RWPE2 (cell line): ENCODE measurements at regions not wholly inside any gene's neighbourhood (a gene's known extent, or its start where the extent isn't known, plus 50 kb on each side); places are given as distances from the start of the nearest gene placed in this dataset.

Experiments used
- ATAC-seq: fragments of 200-7000 bp; cut with Tn5 transposase; 3 replicates; pipeline ENCODE4 v1.9.1; 2021; ENCODE audit warnings: low read depth
- DNase-seq: peaks from one replicate; pipeline ENCODE4 v3.0.0-alpha.2; 2020; ENCODE audit warnings: low spot score
- H3K27ac ChIP-seq: fragments of 450-650 bp; 2 replicates; pipeline ENCODE4 v1.5.1; 2017; ENCODE audit warnings: mild to moderate bottlenecking; ENCODE audit not compliant: poor library complexity, severe bottlenecking
- H3K27me3 ChIP-seq: fragments of 250-450 bp; sonication (Bioruptor Pico); 2 replicates; pipeline ENCODE4 v1.5.1; 2021; ENCODE audit warnings: mild to moderate bottlenecking, moderate library complexity; ENCODE audit not compliant: insufficient read depth, poor library complexity, severe bottlenecking
- H3K36me3 ChIP-seq: fragments of 250-450 bp; sonication (Bioruptor Pico); 2 replicates; pipeline ENCODE4 v1.5.1; 2020; ENCODE audit warnings: low read depth, mild to moderate bottlenecking, moderate library complexity
- H3K4me1 ChIP-seq: fragments of 250-450 bp; sonication (Bioruptor Pico); 2 replicates; pipeline ENCODE4 v1.5.1; 2021; ENCODE audit warnings: mild to moderate bottlenecking, moderate library complexity; ENCODE audit not compliant: insufficient read depth, poor library complexity, severe bottlenecking
- H3K4me3 ChIP-seq: fragments of 250-450 bp; sonication (Bioruptor Pico); 2 replicates; pipeline ENCODE4 v1.5.1; 2021; ENCODE audit warnings: mild to moderate bottlenecking, moderate library complexity; ENCODE audit not compliant: severe bottlenecking
- H3K9me3 ChIP-seq: fragments of 250-450 bp; sonication (Bioruptor Pico); 2 replicates; pipeline ENCODE4 v1.5.1; 2021; ENCODE audit warnings: mild to moderate bottlenecking, moderate library complexity; ENCODE audit not compliant: severe bottlenecking
- TF ChIP-seq, protein P1 (sequence below): fragments of 450-650 bp; IDR thresholded peaks from one replicate; pipeline ENCODE4 v1.5.1; 2017; ENCODE audit warnings: mild to moderate bottlenecking, moderate library complexity; ENCODE audit not compliant: poor library complexity, severe bottlenecking

DNA sequence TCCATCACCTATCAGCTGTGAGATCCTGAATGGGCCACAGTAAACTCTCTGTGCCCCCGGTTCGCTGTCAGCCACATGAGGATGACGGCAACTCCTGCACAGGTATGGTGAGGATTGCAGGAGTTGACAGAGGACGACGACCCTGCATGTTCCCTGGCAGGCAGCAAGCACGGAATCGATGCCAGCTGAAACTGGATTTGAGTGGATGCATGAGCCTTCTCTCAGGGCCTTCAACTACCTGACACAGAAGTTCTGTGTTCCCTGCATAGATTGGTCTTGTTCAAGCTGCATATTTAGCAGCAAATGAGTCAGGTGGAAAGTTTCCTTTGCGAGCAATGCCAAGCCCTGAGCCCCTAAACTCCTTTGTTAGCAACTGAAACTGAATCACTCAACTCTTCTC is 69.6 kb upstream of the PTCH1 start:
- Histone ChIP-seq H3K36me3 (no peaks in the 10 kb centered on the region), H3K27me3 (no peaks in the 10 kb centered on the region), H3K27ac (no peak overlapping the region), H3K4me3 (no peak overlapping the region), H3K9me3 (no peaks in the 10 kb centered on the region), H3K4me1 (no peaks in the 10 kb centered on the region)
- ATAC-seq (no peak), DNase-seq (no peak)
- TF ChIP-seq, protein P1, sequence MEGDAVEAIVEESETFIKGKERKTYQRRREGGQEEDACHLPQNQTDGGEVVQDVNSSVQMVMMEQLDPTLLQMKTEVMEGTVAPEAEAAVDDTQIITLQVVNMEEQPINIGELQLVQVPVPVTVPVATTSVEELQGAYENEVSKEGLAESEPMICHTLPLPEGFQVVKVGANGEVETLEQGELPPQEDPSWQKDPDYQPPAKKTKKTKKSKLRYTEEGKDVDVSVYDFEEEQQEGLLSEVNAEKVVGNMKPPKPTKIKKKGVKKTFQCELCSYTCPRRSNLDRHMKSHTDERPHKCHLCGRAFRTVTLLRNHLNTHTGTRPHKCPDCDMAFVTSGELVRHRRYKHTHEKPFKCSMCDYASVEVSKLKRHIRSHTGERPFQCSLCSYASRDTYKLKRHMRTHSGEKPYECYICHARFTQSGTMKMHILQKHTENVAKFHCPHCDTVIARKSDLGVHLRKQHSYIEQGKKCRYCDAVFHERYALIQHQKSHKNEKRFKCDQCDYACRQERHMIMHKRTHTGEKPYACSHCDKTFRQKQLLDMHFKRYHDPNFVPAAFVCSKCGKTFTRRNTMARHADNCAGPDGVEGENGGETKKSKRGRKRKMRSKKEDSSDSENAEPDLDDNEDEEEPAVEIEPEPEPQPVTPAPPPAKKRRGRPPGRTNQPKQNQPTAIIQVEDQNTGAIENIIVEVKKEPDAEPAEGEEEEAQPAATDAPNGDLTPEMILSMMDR = no peak

DNA sequence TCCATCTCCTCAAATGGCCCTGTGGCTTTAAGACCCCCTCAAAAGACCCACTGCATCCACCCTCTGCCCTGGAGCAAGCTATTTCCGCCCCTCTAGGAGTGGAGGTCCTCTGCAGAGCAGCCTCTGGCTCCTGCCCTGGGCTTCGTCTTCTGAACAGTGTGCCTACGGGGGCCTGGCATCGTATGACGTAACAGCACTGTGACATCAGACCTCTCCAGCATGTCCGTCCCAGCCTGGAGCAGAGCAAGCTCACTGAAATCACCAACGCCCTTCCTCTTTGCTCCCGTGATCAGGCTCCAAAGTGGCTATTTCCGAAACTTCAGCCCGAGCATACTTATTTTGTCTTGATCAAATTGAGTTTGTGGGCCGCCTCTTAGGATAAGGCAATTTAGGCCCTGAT is 69.1 kb upstream of the PTCH1 start:
- no peaks in the 10 kb centered on the region for H3K9me3 ChIP-seq

DNA sequence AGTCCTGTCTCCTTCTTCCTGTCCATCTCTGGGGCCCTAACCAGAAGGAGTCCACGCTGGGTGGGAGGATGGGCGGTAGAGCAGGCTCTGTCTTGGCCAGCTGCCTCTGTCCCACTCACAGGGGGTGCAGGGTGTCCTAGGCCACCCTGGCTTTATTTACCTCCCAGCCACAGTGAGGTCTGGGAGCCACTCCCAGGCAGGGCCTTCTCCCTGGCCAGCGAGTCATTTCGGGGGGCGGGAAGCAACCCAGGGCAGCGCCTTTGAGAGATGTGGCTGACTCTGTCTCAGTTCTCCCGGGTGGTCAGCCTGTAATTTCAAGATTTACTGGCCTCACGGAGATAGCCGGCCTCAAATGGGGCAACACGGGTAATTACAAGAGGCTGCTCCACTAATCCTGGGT is 67.4 kb upstream of the PTCH1 start:
- ATAC-seq (no peak), DNase-seq (no peak)
- no peaks in the 10 kb centered on the region for H3K27me3 ChIP-seq
- no peaks in the 10 kb centered on the region for H3K4me1 ChIP-seq
- no peaks in the 10 kb centered on the region for H3K9me3 ChIP-seq
- TF ChIP-seq, protein P1 = no peak
- no peak overlapping the region for H3K4me3 ChIP-seq
- H3K36me3 ChIP-seq = no peaks in the 10 kb centered on the region
- no peak overlapping the region for H3K27ac ChIP-seq

More for the DNA sequence above, 69.1 kb upstream of the PTCH1 start:
- TF ChIP-seq, protein P1 = no peak
- ATAC-seq = no peak
- Histone ChIP-seq H3K27ac (no peak overlapping the region), H3K36me3 (no peaks in the 10 kb centered on the region), H3K4me1 (no peaks in the 10 kb centered on the region), H3K4me3 (no peak overlapping the region), H3K27me3 (no peaks in the 10 kb centered on the region)
- no peak for DNase-seq

DNA sequence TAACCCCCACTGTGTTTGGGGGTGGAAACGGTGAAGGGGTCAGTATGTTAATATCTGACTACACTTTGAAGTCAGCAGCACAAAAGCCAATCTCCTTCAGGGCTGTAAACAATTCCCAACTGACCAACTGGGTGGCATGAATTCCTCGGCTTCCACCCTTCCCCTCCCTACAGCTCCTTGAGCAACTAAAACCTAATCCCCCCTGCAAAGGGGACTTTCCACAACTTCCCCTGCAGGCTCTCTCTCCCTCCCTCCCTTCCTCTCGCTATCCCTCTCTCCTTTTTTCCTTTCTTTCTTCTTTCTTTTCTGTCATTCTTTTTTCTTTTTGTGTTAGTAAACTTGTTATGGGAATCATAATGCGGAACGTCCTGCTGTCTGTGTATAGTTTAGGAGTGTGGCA is 65.1 kb upstream of the PTCH1 start:
- TF ChIP-seq, protein P1 = no peak
- Histone ChIP-seq H3K27ac (no peak overlapping the region), H3K4me3 (no peak overlapping the region), H3K36me3 (no peaks in the 10 kb centered on the region), H3K9me3 (no peaks in the 10 kb centered on the region), H3K4me1 (no peaks in the 10 kb centered on the region), H3K27me3 (no peaks in the 10 kb centered on the region)
- ATAC-seq (no peak), DNase-seq (no peak)

DNA sequence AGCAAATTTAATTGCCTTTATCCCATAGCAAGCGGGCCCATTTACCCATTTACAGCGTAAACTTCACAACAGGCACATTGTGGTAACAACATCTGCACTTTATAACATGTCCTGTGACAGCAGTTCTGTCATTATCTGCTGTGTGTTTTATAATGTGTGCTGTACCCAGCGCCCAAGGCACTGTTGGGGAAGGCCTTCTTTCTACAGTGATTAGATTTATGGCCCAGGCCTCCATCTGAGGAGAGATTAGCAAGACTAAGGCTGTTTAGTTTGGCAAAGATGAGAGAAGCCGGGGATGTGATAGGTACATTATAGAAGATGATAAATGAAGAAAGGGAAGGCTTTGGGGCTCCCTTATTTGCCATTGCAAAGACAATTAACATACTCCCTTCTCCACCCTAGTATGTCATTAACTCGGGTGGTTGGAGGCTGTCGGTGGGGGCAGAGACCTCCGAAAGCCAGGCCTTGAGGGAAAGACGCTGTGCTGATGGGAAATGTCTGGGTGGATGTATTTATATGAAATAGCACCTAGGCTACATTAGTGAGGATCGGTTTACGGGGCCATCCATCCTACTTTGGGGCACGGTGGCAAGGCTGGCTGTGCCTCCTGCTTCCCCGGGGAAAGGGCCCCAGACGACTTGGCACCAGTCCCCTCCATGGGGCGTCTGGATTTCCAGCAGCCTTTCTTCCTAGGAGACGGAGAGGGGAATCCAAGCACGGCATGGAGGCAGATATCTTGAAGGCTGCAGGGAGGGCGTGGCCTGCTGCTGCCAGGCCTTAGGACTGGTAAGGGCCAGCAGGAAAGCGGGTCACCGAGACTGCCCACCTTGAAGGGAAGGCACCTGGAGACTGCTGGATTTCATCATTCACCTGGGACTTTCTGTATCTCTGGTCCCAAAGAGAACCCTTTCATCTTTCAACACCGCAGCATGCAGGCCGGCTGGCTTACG is 64.3 kb upstream of the PTCH1 start:
- no peaks in the 10 kb centered on the region for H3K9me3 ChIP-seq
- no peaks in the 10 kb centered on the region for H3K4me1 ChIP-seq
- H3K27me3 ChIP-seq = no peaks in the 10 kb centered on the region
- no peaks in the 10 kb centered on the region for H3K36me3 ChIP-seq
- no peak overlapping the region for H3K27ac ChIP-seq
- TF ChIP-seq, protein P1 = no peak
- no peak for ATAC-seq
- DNase-seq = no peak
- H3K4me3 ChIP-seq = no peak overlapping the region
